GM19452 (cell line): ENCODE measurements at regions not wholly inside any gene's neighbourhood (a gene's known extent, or its start where the extent isn't known, plus 50 kb on each side); places are given as distances from the start of the nearest gene placed in this dataset.
A peak's percentile ranks its signal among the peaks of the same experiment; 100 is the strongest.

Experiments used
- ATAC-seq: cut with Tn5 transposase; IDR thresholded peaks from one replicate; pipeline ENCODE4 v1.9.1; 2021; ENCODE audit not compliant: unreplicated experiment

- no peak for ATAC-seq
These were observed 119.1 kb upstream of the ITGA1 start for GRCh38 chr5:52668544-52669185.

GRCh38 chr5:52672459-52672858 lies 115.3 kb upstream of the ITGA1 start:
- no peak for ATAC-seq

- ATAC-seq = no peak
These were observed 114.2 kb upstream of the ITGA1 start for GRCh38 chr5:52673495-52673894.

GRCh38 chr5:52674815-52675545 lies 112.7 kb upstream of the ITGA1 start:
- no peak for ATAC-seq

GRCh38 chr5:52682492-52682891 lies 105.2 kb upstream of the ITGA1 start:
- no peak for ATAC-seq

GRCh38 chr5:52684051-52684450 lies 103.7 kb upstream of the ITGA1 start:
- ATAC-seq = no peak

GRCh38 chr5:52685566-52685965 lies 102.2 kb upstream of the ITGA1 start:
- no peak for ATAC-seq

- ATAC-seq = no peak
These were observed 101.7 kb upstream of the ITGA1 start for GRCh38 chr5:52685971-52686370.

GRCh38 chr5:52690236-52690768 lies 97.4 kb upstream of the ITGA1 start:
- ATAC-seq = no peak

- ATAC-seq = no peak
These were observed 95.7 kb upstream of the ITGA1 start for GRCh38 chr5:52692039-52692438.

- no peak for ATAC-seq
These were observed 95.1 kb upstream of the ITGA1 start for GRCh38 chr5:52692606-52693005.

- ATAC-seq = no peak
These were observed 94.4 kb upstream of the ITGA1 start for GRCh38 chr5:52693280-52693679.

- no peak for ATAC-seq
These were observed 93.9 kb upstream of the ITGA1 start for GRCh38 chr5:52693836-52694235.

GRCh38 chr5:52694648-52695047 lies 93.1 kb upstream of the ITGA1 start:
- no peak for ATAC-seq

- ATAC-seq = no peak
These were observed 84.8 kb upstream of the ITGA1 start for GRCh38 chr5:52702877-52703276.

GRCh38 chr5:52703321-52703720 lies 84.4 kb upstream of the ITGA1 start:
- ATAC-seq = no peak

- no peak for ATAC-seq
These were observed 82.0 kb upstream of the ITGA1 start for GRCh38 chr5:52705720-52706119.

GRCh38 chr5:52706775-52707174 lies 80.9 kb upstream of the ITGA1 start:
- ATAC-seq = no peak

GRCh38 chr5:52707616-52708015 lies 80.1 kb upstream of the ITGA1 start:
- no peak for ATAC-seq

GRCh38 chr5:52708463-52708862 lies 79.3 kb upstream of the ITGA1 start:
- ATAC-seq = no peak

GRCh38 chr5:52709167-52709925 lies 78.4 kb upstream of the ITGA1 start:
- peak; percentile 81 for ATAC-seq
